Calu3 (cell line): ENCODE measurements at regions not wholly inside any gene's neighbourhood (a gene's known extent, or its start where the extent isn't known, plus 50 kb on each side); places are given as distances from the start of the nearest gene placed in this dataset.
"Not testable (repeated sequence)": the region's sequence is repeated elsewhere in the genome, so short reads cannot be mapped to it uniquely, and the experiment has no call there.

Experiments
- BruUV-seq: library from RNA; stranded (reverse); fragments of 400-500 nt; replicated peaks from 2 replicates; lab custom pipeline; 2021; lab: Mats Ljungman, UMichigan
- CTCF ChIA-PET: fragments of 300-600 bp; sonication (Branson Sonifier 250); formaldehyde crosslinking; loops from one replicate; lab custom pipeline; 2022; ENCODE audit warnings: antibody characterized with exemption; lab: Charles Lee
- DNase-seq: peaks from one replicate; pipeline ENCODE4 v3.0.0; 2022
- H3K27ac Mint-ChIP-seq: one replicate; pipeline ENCODE4 v1.8.0; 2022; ENCODE audit warnings: mixed read lengths; ENCODE audit not compliant: unreplicated experiment
- H3K27me3 Mint-ChIP-seq: one replicate; pipeline ENCODE4 v1.8.0; 2022; ENCODE audit warnings: mixed read lengths; ENCODE audit not compliant: unreplicated experiment
- H3K36me3 Mint-ChIP-seq: one replicate; pipeline ENCODE4 v1.8.0; 2022; ENCODE audit warnings: mild to moderate bottlenecking, moderate library complexity, mixed read lengths; ENCODE audit not compliant: insufficient read depth, unreplicated experiment
- H3K4me1 Mint-ChIP-seq: one replicate; pipeline ENCODE4 v1.8.0; 2022; ENCODE audit warnings: mild to moderate bottlenecking, low read depth, mixed read lengths; ENCODE audit not compliant: unreplicated experiment
- H3K4me3 Mint-ChIP-seq: one replicate; pipeline ENCODE4 v1.8.0; 2022; ENCODE audit warnings: mild to moderate bottlenecking, low read depth, moderate library complexity, mixed read lengths; ENCODE audit not compliant: unreplicated experiment
- H3K9me3 Mint-ChIP-seq: one replicate; pipeline ENCODE4 v1.8.0; 2022; ENCODE audit warnings: low read depth, mixed read lengths; ENCODE audit not compliant: unreplicated experiment
- intact Hi-C: fragments of 100-400 bp; cut with micrococcal nuclease; formaldehyde crosslinking; loops from one replicate; pipeline ENCODE4 v1.10.0; 2022; ENCODE audit not compliant: unreplicated experiment
- TF ChIP-seq, protein P1 (sequence below): fragments of 200-600 bp; IDR thresholded peaks from one replicate; pipeline ENCODE4 v1.8.0; 2022; ENCODE audit warnings: antibody characterized with exemption; ENCODE audit not compliant: unreplicated experiment

DNA sequence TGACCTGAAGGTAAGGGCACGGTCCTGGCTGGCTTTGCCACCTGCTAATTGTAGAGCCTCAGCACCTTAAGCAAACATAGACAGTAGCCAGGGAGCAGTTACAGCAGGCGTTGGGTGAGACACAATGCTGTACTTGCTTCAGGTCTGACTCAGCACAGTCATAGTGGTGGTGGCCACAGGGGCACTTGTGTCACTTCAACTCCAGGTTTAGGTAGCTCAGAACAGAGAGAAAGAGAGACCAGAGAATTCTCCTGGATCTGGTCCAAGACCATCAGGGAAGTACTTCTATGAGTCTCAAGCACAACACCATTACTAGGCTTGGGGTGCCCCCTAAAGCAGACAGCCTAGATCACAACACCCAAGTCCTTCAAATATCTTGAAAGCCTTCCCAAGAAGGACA lies 204.4 kb downstream of the OTOL1 start:
- BruUV-seq, result no TSS peak

DNA sequence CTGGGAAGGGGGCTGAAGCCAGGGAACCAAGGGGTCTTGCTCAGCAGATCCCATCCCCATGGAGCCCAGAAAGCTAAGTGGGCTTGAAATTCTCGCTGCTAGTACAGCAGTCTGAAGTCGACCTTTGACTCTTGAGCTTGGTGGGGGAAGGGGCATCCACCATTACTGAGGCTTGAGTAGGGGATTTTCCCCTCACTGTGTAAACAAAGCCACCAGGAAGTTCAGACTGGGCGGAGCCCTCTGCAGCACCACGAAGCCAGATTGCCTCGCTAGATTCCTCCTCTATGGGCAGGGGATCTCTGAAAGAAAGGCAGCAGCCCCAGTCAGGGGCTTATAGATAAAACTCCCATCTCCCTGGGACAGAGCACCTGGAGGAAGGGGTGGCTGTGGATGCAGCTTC lies 210.6 kb downstream of the OTOL1 start:
- H3K36me3 Mint-ChIP-seq, intact Hi-C loops, H3K9me3 Mint-ChIP-seq, H3K4me3 Mint-ChIP-seq, BruUV-seq, H3K27me3 Mint-ChIP-seq, H3K4me1 Mint-ChIP-seq, H3K27ac Mint-ChIP-seq, CTCF ChIA-PET: not testable (repeated sequence)
- DNase-seq, result peak; percentile 30

More for the DNA sequence above, 204.4 kb downstream of the OTOL1 start:
- intact Hi-C loops, result loop anchor here (1.0 to 5.0 kb wide), 2 partner anchors 141 to 1791 kb away; no protein-coding TSS in a partner anchor
- Mint-ChIP-seq H3K4me3 (no peak overlapping the region), H3K9me3 (no peaks in the 10 kb centered on the region), H3K27me3 (no peaks in the 10 kb centered on the region), H3K4me1 (peaks cover 6% of the 10 kb centered on the region), H3K36me3 (no peaks in the 10 kb centered on the region), H3K27ac (no peak overlapping the region)
- CTCF ChIA-PET, result interaction anchor here (0.6 to 1.4 kb wide), 3 partner anchors 138 to 203 kb away, joined by 3 to 6 read pairs (median 3); no protein-coding TSS in a partner anchor
- peak; percentile 63 for DNase-seq
- TF ChIP-seq, protein P1, sequence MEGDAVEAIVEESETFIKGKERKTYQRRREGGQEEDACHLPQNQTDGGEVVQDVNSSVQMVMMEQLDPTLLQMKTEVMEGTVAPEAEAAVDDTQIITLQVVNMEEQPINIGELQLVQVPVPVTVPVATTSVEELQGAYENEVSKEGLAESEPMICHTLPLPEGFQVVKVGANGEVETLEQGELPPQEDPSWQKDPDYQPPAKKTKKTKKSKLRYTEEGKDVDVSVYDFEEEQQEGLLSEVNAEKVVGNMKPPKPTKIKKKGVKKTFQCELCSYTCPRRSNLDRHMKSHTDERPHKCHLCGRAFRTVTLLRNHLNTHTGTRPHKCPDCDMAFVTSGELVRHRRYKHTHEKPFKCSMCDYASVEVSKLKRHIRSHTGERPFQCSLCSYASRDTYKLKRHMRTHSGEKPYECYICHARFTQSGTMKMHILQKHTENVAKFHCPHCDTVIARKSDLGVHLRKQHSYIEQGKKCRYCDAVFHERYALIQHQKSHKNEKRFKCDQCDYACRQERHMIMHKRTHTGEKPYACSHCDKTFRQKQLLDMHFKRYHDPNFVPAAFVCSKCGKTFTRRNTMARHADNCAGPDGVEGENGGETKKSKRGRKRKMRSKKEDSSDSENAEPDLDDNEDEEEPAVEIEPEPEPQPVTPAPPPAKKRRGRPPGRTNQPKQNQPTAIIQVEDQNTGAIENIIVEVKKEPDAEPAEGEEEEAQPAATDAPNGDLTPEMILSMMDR, result no peak

DNA sequence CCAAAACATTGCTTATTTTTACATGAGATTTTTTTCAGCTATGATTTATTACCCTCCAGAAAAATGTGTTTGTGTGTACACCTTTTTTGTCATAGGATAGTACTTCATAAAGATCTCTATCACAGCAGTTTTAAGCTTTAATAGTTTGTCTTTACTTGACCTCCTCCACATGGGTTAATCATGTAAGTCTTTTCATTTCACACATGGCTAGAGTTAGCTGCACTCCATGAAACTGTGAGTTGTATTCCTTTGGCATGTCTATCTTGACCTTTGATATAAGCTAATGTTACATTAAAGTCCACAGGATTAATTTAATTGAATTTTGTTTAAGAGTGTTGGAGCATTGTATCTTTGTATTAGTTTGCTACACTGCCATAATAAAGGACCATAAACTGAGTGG lies 217.1 kb downstream of the OTOL1 start:
- no peak for DNase-seq
- H3K9me3 Mint-ChIP-seq, result peaks cover 6% of the 10 kb centered on the region
- CTCF ChIA-PET, result no interaction called here
- no TSS peak for BruUV-seq
- no peak overlapping the region for H3K4me3 Mint-ChIP-seq
- H3K27me3 Mint-ChIP-seq, result no peaks in the 10 kb centered on the region
- no peaks in the 10 kb centered on the region for H3K36me3 Mint-ChIP-seq
- H3K4me1 Mint-ChIP-seq, result no peaks in the 10 kb centered on the region
- H3K27ac Mint-ChIP-seq, result no peak overlapping the region
- intact Hi-C loops, result no loop called here
- TF ChIP-seq, protein P1, result no peak

DNA sequence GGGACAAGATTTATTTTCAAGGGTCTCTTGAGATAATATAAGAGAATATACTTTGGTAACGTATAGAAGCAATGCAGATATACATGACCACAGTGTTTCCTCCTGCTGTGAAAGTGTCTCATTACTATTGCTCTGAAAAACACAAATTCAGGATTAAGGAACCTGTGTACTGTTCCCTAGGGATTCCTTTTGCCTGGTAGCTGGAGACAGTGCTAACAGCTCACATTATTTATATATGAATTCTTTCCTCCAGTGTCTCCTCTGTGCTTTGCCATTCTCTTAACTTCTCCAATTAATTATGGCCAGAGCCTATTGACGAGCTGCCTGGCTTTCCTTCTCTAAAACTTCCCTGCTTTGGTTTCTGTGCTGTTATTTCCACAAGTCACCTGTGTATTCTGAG lies 235.4 kb downstream of the OTOL1 start:
- TF ChIP-seq, protein P1, result no peak
- intact Hi-C loops, result no loop called here
- no peak for DNase-seq
- no TSS peak for BruUV-seq
- Mint-ChIP-seq H3K4me3 (no peak overlapping the region), H3K36me3 (no peaks in the 10 kb centered on the region), H3K27me3 (no peaks in the 10 kb centered on the region), H3K9me3 (no peaks in the 10 kb centered on the region), H3K27ac (no peak overlapping the region), H3K4me1 (peaks cover 10% of the 10 kb centered on the region)
- CTCF ChIA-PET, result interaction anchor here (0.6 kb wide), 1 partner anchor 12 kb away, joined by 4 read pairs; no protein-coding TSS in a partner anchor

DNA sequence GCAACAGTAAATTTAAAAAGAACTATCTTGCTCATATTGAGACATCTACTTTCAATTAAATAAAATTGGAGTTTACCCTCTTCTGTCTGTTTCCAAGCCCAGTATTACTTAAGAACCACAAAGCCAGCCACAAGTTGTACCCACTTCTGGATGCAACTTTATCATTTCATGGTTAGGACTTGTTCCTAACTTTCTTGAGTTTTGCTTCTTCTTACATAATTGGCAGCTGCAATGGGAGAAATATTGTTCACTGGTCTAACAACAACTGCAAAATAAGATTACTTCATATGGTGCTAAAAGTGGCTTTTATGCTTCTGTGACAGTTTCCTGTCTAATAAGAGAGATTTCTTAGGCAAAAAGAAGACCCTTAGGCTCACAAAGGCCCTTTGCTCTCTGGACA lies 240.6 kb downstream of the OTOL1 start:
- TF ChIP-seq, protein P1, result no peak
- Mint-ChIP-seq H3K4me1 (peaks cover 10% of the 10 kb centered on the region), H3K4me3 (no peak overlapping the region), H3K36me3 (no peaks in the 10 kb centered on the region), H3K27me3 (no peaks in the 10 kb centered on the region), H3K27ac (no peak overlapping the region), H3K9me3 (peaks cover 4% of the 10 kb centered on the region)
- no TSS peak for BruUV-seq
- intact Hi-C loops, result no loop called here
- CTCF ChIA-PET, result no interaction called here
- DNase-seq, result no peak
